Chondrocyte (in vitro differentiated cells): ENCODE measurements at regions not wholly inside any gene's neighbourhood (a gene's known extent, or its start where the extent isn't known, plus 50 kb on each side); places are given as distances from the start of the nearest gene placed in this dataset.

Source experiments
- DNase-seq: peaks from one replicate; pipeline ENCODE4 v3.0.0; 2021; ENCODE audit warnings: mixed read lengths, low spot score
- H3K27ac Mint-ChIP-seq: one replicate; pipeline ENCODE4 v1.8.0; 2021; ENCODE audit warnings: mild to moderate bottlenecking, moderate library complexity, mixed read lengths; ENCODE audit not compliant: unreplicated experiment
- H3K27me3 Mint-ChIP-seq: 2 replicates; pipeline ENCODE4 v1.8.0; 2021; ENCODE audit warnings: low read depth, mixed read lengths
- H3K36me3 Mint-ChIP-seq: 2 replicates; pipeline ENCODE4 v1.8.0; 2021; ENCODE audit warnings: low read depth, mixed read lengths
- H3K4me1 Mint-ChIP-seq: 2 replicates; pipeline ENCODE4 v1.8.0; 2021; ENCODE audit warnings: low read depth, mild to moderate bottlenecking, mixed read lengths
- H3K4me3 Mint-ChIP-seq: one replicate; pipeline ENCODE4 v1.8.0; 2021; ENCODE audit warnings: mild to moderate bottlenecking, moderate library complexity, mixed read lengths; ENCODE audit not compliant: unreplicated experiment
- H3K9me3 Mint-ChIP-seq: 2 replicates; pipeline ENCODE4 v1.8.0; 2021; ENCODE audit warnings: low read depth, mixed read lengths
- CTCF ChIP-seq: fragments of 200-600 bp; sonication (generic); IDR thresholded peaks from 2 replicates; pipeline ENCODE4 v1.5.0; 2021; ENCODE audit warnings: antibody characterized with exemption, mild to moderate bottlenecking, moderate library complexity

- no peak overlapping the region for H3K4me3 Mint-ChIP-seq
- H3K27ac Mint-ChIP-seq: no peak overlapping the region
- H3K9me3 Mint-ChIP-seq: peaks cover 28% of the 10 kb centered on the region
- TF ChIP-seq CTCF: no peak
- H3K36me3 Mint-ChIP-seq: no peaks in the 10 kb centered on the region
- H3K4me1 Mint-ChIP-seq: no peaks in the 10 kb centered on the region
- DNase-seq: no peak
- H3K27me3 Mint-ChIP-seq: no peaks in the 10 kb centered on the region
Observed at GRCh38 chr14:87547536-87547935, 445.4 kb downstream of the GALC start.

- no peaks in the 10 kb centered on the region for H3K36me3 Mint-ChIP-seq
- H3K4me1 Mint-ChIP-seq: no peaks in the 10 kb centered on the region
- TF ChIP-seq CTCF: no peak
- no peak for DNase-seq
- H3K4me3 Mint-ChIP-seq: no peak overlapping the region
- no peaks in the 10 kb centered on the region for H3K27me3 Mint-ChIP-seq
- no peak overlapping the region for H3K27ac Mint-ChIP-seq
- peaks cover 26% of the 10 kb centered on the region for H3K9me3 Mint-ChIP-seq
Observed at GRCh38 chr14:87542288-87542687, 450.7 kb downstream of the GALC start.

- Mint-ChIP-seq H3K27me3 (no peaks in the 10 kb centered on the region), H3K4me3 (no peak overlapping the region), H3K4me1 (no peaks in the 10 kb centered on the region), H3K36me3 (no peaks in the 10 kb centered on the region), H3K27ac (no peak overlapping the region), H3K9me3 (peaks cover 26% of the 10 kb centered on the region)
- no peak for TF ChIP-seq CTCF
- no peak for DNase-seq
Observed at GRCh38 chr14:87540339-87540738, 452.6 kb downstream of the GALC start.

GRCh38 chr14:87529081-87529480 lies 463.9 kb downstream of the GALC start:
- Mint-ChIP-seq H3K36me3 (no peaks in the 10 kb centered on the region), H3K4me3 (no peak overlapping the region), H3K27me3 (peaks cover 5% of the 10 kb centered on the region), H3K4me1 (no peaks in the 10 kb centered on the region), H3K9me3 (peaks cover 7% of the 10 kb centered on the region), H3K27ac (no peak overlapping the region)
- DNase-seq: no peak
- no peak for TF ChIP-seq CTCF

- Mint-ChIP-seq H3K4me3 (no peak overlapping the region), H3K27ac (no peak overlapping the region), H3K4me1 (no peaks in the 10 kb centered on the region), H3K36me3 (no peaks in the 10 kb centered on the region), H3K9me3 (peaks cover 6% of the 10 kb centered on the region), H3K27me3 (peaks cover 5% of the 10 kb centered on the region)
- TF ChIP-seq CTCF: no peak
- DNase-seq: no peak
Observed at GRCh38 chr14:87526731-87527130, 466.3 kb downstream of the GALC start.
